ENCODE measurements at regions not wholly inside any gene's neighbourhood (a gene's known extent, or its start where the extent isn't known, plus 50 kb on each side); places are given as distances from the start of the nearest gene placed in this dataset.

DNA sequence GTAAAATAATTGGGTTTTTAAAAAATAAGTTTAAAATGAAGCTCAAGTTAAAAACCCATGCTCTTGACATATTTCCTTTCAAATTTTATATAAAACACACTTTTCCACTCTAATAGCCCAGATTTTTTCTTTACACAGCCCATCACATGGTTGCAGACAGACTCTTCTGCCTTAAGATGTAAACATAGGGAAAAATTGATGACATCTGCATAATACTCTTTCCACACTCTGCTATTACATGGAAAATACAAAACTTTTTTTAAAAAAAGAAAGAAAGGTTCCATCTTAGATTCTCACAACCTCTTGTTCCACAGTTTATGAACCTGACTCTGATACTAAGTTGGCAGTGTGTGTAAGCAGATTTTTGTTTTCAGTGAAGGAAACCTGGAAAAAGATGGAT lies 120.8 kb upstream of the ZNF648 start:
- TF ChIP-seq, protein P1, sequence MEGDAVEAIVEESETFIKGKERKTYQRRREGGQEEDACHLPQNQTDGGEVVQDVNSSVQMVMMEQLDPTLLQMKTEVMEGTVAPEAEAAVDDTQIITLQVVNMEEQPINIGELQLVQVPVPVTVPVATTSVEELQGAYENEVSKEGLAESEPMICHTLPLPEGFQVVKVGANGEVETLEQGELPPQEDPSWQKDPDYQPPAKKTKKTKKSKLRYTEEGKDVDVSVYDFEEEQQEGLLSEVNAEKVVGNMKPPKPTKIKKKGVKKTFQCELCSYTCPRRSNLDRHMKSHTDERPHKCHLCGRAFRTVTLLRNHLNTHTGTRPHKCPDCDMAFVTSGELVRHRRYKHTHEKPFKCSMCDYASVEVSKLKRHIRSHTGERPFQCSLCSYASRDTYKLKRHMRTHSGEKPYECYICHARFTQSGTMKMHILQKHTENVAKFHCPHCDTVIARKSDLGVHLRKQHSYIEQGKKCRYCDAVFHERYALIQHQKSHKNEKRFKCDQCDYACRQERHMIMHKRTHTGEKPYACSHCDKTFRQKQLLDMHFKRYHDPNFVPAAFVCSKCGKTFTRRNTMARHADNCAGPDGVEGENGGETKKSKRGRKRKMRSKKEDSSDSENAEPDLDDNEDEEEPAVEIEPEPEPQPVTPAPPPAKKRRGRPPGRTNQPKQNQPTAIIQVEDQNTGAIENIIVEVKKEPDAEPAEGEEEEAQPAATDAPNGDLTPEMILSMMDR (IDR thresholded peaks at IDR 0.05) = no peak
- TF ChIP-seq POLR2AphosphoS5 (IDR thresholded peaks at IDR 0.05) (no peak), POLR2A (IDR thresholded peaks at IDR 0.05; ENCODE audit: low read depth) (no peak)

Data from esophagus muscularis mucosa (tissue), 3 donors.